ENCODE measurements at regions not wholly inside any gene's neighbourhood (a gene's known extent, or its start where the extent isn't known, plus 50 kb on each side); places are given as distances from the start of the nearest gene placed in this dataset.

DNA sequence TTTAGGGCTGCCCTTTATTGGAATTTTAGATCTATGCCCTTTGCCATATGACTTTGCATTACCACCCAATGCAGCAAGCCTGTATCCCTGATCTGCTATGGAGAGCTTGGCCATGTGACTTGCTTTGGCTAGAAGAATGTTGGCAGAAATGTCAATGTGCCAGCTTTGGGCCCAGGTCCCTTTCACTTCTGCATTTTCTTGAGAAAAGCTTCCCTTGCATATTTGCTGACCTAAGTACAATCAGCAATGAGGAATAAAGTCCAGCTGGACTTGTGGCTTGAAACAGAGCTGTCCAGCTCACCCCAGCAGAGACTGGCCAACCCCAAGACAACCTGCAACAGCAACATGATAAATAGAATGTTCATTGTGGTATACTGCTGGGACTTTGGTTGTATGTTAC, 135.9 kb downstream of the PAH start:
- no peak for DNase-seq (ENCODE audit: low read depth)

DNA sequence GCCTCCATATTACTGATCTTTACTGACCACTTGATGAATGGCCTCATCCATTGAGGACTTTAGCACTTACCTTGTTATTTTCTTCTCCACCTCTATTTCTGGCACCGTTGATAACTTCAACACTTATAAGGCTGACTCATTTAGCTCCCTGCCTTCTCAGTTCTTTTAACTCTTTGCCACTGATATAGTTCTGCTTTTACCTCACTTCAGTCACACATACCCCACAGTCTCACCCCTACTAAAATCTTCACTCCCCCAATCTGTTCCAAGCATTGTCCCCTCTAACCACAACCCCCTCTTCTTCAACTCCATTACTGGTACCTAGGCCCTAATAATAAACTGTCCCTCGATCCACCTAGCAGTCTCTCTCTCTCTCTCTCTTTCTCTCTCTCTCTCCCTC, 141.0 kb downstream of the PAH start:
- no peak for DNase-seq (ENCODE audit: low read depth)

DNA sequence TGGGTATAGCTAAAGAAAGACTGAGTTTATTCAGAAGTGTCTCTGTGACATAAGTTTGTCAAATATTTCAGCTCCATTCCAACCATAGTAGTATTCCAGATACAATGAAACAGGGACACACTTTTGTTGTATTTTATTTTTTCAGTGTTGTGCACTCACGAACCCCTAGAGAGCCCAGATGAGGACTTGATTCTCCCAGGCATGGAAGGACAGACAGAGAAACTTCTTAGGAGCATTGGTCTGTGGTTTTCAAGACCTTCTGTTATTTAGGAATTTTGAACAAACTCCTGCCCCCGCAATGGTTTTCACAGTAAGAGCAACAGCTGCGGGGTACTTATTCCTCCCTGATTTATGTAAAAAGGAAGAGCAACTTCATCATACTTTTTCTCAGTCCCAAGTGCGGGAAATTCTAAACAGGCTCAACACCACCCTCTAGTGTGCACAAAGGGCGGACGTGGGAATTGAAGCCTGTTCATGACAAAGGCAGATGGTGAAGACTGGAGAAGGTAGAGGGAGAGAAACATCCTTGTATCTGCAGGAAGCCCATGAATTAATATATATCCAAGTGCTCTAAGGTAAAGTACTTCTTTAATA, 147.6 kb downstream of the PAH start:
- peak; percentile 61 for DNase-seq (ENCODE audit: low read depth)

DNA sequence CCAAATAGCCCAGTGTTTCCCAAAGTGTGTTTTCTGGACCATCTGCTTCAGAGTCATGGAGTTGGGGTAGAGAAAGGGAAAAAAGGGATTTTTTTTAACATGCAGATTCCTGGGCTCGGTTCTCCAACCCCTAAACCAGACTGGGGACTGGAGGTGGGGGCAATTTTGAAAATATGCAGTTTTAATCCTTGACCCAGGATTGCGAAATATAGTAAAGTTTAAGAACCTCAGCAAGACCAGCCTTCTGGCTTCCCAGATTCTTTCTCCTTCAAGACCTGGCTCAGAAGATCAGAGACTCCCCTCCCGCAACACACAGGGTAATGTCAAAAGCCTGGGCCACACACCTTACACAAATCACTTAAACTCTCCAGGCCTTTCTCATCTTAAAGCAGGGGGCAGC, 150.1 kb downstream of the PAH start:
- no peak for DNase-seq (ENCODE audit: low read depth)

DNA sequence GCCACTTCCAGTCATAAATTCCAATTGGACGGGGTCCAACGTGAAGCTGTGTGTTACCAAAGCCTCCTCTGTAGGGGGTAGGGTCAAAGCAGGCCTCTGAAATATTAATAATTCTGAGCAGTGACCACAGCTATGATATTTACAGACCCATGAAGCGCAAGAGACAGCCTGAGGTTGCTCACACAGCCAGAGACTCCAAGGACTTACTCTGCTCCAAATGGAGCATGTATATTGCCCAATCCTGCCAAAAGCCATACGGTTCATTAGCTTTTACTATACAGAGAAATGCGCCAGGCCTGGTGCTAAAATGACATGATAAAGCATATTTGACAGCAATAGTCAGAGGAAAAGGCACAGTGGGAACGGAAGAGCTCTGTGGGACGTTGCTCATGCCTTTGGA, 151.3 kb downstream of the PAH start:
- DNase-seq (ENCODE audit: low read depth): peak; percentile 29

DNA sequence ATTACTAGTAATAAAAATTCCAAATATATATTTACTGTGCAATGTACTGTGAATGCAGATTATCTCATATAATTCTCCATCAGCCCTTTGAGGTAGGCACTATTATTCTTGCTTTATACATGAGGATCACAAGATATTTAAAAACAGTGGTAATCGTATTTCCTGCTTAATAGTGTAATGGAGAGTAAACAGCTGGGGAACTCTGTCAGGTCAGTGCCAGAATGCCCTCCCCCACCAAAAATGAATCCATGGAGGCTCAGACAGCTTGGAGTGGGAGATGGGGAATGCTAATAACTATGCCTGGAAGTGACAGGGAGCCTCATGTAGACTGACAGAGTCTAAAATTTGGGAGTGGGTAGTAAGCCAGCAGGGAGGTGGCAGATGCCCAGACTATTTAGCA, 153.6 kb downstream of the PAH start:
- DNase-seq (ENCODE audit: low read depth): no peak

DNA sequence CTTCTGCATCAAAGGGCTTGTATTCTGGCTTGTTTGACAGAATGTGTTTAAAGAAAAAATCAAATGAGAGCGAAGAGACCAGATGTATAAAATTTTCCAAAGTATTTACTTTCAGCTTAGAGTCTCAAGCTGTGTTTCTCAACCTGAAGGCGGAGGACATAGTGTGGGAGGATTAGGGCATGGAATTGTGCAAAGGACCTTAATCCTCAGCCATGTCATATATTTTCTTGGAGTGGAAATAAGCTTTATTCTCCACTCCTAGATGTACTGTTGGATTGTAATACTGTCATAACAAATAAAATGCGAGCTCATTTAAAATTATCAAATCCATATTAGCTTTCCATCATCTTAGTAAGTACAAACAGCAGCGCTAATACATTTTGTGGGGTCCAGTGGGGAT, 154.0 kb downstream of the PAH start:
- DNase-seq (ENCODE audit: low read depth): no peak

DNA sequence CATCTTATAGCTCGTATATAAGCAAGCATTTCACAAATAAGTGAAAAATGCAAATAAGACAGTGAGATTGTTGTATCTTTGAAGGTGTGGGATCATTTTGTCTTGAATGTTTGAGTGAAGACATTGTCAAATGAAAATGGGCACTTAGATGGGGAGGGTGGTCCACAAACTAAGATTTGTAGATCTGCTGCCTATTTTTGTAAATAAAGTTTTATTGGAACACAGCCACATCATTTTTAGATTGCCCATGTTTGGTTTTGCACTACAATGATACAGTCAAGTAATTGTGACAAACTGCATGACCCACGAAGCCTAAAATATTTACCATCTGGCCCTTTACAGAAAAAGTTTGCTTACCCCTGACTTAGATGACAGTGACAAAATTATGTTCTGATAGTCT, 156.7 kb downstream of the PAH start:
- DNase-seq (ENCODE audit: low read depth): no peak

DNA sequence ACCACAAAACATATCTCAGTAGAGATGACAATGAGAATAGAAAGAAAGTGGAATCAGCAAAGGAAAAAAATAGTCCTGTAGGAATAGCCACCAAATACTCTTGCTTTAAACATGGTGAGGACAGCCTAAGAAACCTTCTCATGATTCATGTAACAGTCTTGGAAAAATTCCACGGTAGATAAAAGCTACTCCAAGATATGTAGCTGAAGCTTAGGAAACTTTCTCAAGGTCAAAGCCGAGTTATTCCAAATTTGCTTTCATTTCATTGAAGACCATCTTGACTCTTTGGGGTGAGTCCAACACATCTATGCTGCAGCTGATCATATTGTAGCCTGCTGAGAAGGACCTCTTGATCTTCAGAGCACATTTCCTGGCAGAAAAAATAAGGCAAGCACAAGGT, 157.6 kb downstream of the PAH start:
- DNase-seq (ENCODE audit: low read depth): no peak

DNA sequence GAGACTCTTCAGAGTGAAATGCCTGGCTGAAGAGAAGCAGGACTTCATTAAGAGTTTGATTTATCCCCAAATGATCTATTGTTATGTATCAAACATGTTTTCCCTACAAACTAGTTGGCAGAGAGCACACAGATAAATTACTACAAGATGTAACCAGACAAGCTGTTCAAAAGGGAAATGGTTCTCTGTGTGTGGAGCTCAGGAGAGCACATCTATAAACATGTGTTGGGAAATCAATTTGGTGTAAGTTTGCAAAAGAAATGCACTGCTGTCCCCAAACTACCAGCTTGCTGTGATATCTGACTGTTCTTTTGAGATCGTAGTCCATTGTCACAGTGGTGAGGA, 159.2 kb downstream of the PAH start:
- no peak for DNase-seq (ENCODE audit: low read depth)

DNA sequence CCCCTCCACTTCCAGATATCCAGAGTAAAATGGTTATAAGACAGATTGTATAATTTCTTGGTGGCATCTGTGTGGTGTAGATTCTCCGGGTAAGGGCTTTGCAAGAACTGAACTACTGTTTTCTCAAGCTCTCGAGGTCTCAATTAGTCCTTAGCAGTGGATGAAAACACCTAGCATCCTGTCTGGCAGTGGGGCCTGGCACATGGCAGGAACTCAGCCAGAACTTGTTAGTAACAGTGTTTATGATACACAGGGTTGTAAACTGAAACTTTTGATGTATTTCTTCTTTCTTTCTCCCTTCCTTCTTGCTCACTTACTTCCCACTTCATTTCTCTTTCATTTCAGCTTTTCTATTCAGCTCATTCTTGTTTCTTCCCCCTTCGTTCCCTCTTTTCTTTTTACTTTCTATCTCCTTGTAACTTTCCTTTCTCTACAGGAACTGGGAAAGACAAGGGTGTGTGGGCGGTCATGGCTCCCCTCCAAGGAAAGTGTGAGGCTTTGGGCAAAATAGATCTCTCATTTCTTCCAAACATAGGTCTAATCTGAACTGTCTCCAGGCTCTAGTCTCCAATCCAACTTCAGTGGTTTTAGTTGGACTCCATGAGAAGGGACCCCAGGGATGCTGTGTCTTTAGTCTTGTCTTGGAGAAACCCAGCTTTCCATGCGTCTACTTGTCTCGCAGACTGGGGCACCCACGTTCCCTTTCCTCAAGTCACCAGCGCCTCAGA, 159.7 kb downstream of the PAH start:
- no peak for DNase-seq (ENCODE audit: low read depth)

DNA sequence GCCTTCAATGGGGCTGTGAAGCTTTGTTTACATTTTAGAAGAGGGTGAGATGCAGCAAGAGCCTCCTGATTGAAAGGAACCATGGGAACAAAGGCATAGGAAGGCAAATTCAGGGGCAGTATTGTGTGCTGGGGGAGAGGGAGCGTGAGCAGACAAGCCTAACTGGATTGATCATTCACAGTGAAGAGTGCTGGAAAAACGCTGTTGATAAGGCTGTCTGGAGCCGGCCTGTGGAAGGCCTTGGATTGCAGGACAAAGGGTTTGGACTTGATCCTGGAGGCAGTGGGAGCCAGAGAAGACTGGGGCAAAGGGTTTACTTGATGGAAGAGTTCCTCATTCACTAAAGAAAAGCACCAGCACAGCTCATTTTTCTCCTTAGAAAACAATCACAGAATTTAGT, 160.5 kb downstream of the PAH start:
- DNase-seq (ENCODE audit: low read depth): no peak

DNA sequence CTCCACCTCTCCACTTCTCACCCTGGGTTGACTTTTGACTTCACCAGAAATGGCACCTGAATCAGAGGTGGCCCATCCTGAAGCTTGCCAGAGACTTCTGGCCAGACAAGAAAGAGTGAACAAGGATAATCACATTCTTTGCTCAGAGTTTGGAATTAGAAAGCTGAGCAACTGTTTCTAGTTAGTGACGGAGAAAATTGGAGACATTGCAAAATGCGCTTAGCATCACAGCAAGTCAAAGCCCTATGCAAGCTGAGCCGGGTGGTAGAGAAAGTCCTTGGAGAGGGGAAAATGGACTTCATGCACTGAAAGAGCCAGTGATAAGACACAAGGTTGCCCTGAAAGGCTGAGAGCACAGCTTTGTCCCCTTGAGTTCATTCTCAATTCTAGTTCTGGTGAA, 161.8 kb downstream of the PAH start:
- no peak for DNase-seq (ENCODE audit: low read depth)

DNA sequence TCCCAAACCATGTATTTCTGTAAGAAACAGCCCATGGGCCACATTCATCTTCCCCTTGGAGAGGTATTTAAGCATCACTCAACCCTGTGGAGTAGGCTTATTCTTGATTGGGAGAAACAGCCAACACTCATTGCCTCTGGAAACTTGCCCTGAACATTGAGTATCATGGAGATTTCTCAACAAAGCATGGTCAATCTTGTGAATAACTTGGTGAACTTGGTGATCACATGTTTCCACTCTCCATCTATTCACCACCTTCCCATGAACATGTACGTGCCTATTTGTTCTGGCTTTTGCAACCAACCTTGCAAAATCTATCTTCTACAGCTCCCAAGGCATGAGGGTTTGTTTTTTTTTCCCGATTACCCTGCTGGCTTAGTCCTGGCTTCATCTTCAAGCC, 163.2 kb downstream of the PAH start:
- DNase-seq (ENCODE audit: low read depth): no peak

DNA sequence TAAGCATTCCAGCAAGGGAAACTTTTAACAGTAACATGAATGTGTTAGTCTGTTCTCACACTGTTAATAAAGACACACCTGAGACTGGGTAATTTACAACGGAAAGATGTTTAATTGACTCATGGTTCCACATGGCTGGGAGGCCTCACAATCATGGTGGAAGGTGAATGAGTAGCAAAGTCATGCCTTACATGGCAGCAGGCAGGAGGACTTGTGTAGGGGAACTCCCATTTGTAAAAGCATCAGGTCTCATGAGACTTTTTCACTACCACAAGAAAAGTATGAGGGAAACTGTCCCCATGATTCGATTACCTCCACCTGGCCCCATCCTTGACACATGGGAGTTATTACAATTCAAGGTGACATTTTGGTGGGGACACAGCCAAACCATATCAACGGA, 168.3 kb downstream of the PAH start:
- no peak for DNase-seq (ENCODE audit: low read depth)

DNA sequence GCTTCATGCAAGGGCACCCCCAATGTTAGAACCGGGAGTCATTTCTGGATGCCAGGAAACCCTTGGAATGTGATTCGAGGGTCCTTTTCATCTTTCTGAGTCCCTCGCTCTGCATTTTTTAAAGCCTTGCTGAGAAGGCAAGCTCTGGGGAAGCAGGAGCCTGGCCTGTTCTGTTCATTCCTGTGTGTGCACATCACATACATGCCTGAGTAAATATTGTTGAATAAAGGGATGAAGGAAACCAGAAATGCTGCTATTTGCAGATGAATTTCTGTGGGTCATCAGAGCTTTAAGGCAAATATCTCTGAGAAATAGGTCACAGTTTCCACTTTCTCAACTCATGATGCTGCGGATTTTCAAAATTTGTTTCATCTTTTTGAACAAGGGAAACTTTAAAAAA, 170.1 kb downstream of the PAH start:
- no peak for DNase-seq (ENCODE audit: low read depth)

DNA sequence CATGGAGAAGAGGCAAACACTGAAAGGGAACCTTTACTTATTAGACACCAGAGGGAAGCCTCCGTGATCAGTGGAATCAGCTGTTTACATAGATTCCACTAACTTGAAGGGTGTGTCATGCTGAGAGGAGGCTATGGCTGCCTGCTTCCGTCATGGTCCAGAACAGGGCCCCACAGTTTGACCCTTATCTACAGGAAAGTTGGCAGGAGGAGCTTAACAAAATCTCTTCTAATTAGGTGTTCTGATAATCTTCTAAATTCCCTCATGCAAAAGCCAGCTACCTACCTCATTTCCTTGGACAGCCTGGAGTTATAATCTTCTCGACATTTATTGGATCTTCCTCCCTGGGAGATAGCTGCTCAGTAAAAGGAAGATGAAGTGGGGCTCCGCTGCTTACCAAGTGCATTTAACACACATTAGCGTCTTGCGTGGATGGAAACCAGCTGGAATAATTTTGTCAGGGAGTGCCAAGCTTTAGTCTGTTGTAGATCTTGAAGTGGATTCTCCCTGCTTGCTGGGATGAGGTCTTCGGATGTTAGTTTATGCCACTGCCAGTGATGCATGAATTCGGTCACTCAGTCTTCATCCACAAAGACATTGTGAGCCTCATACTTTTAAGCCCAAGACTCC, 171.0 kb downstream of the PAH start:
- DNase-seq (ENCODE audit: low read depth): no peak

DNA sequence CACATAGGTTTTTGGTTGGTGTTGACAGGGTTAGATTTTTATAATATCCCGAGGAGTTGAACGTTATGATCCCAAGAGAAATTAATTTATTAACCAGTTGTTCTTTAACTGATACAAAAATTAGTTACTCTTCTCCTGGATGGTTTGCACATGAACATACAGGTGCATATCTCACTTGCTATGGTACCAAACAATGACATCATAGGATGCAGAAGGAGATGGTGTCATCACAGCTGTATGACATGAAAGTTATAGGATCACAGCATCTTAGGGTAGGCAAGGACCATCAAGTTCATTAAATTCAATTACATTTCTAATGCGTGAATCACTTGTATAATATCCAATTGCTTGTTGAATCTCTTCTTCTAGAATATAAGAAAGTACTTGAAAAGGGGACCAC, 175.8 kb downstream of the PAH start:
- DNase-seq (ENCODE audit: low read depth): no peak

DNA sequence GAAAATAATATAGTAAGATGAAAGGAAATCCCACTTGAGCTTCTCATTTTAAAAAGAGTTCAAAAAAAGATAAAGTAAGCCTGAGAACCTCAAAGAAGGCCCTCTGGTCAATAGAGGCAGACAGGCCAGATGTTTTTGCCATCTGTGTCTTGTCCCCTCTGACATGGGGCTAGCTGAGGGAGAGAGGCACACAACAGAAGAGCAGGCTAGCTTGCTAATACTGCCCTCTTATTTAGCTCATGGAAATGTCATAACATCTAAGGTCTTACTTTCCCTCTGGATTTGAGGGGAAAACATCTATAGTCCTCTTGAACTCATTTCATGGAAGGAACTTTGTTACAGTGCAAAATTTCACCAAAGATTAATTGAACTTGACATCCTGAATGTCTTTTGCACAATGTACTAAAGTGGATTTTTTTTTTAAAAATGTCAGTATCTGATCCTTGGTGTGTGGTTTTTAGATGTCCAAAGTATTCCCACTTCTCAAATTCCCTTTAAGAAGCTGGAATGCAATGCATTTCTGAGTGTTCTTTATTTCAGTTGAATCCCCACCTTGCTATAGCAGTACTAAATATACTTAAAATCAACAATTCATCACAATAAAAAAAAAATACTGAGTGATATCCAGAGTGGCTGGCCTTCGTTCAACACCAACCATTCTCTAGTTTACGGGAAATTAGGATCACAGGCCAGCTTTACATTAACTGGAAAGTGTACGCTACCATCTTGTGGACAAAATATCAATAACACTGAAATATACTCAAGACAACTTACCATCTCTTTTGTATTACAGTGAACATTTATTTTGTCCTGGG, 176.7 kb downstream of the PAH start:
- peak; percentile 15 for DNase-seq (ENCODE audit: low read depth)

DNA sequence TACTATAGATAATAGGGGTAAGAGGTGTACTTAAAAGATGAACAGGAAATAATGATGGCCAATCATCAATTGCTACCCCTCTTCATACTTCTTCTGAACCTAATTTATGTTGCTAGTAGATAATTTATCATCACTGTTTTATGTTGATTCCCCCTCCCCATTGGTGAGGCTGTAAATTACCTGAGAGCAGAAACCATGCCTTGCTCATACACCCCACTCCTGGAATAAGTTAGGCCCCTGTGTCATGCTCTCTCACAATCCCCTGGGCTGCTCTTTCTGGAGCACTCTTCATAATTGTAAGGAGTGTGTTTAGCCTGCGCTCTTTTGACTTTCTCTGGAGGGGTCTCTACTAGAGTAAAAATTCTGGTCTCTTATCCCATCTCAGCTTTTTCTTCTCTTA, 180.7 kb downstream of the PAH start:
- no peak for DNase-seq (ENCODE audit: low read depth)

DNA sequence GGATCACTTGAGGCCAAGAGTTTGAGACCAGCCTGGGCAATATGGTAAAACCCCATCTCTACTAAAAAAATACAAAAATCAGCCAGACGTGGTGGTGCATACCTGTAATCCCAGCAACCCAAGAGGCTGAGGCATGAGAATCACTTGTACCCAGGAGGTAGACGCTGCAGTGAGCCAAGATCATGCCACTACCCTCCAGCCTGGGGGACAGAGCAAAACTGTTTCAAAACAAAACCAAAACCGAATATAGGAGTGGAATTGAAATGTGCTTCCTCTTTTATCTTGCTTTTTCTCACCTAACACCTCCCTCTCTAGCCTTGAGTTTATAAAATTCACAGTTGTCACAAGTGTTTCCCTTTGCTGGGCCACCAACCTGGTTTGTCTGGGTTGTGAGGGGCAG, 181.9 kb downstream of the PAH start:
- no peak for DNase-seq (ENCODE audit: low read depth)

DNA sequence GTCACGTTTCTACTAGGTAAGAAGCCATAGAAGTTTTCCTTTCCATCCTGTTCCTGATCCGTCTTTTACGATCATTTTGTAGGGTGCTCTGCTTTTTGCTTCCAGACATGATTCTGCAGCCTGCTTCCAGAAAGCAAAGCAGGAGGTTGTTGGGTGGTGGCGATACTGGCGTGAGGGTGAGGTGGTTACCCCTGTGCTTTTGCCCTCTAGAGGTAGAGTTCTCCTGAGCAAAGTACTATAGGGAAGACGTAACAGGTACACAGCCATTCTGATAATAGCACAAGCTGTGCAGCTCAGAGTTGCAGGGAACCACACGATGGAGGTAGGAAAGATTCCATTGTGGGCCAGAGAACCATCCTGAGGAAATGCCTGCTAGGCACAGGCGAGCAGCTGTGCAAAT, 186.0 kb downstream of the PAH start:
- DNase-seq (ENCODE audit: low read depth): no peak
